ENCODE measurements at regions not wholly inside any gene's neighbourhood (a gene's known extent, or its start where the extent isn't known, plus 50 kb on each side); places are given as distances from the start of the nearest gene placed in this dataset.
"Not testable (repeated sequence)": the region's sequence is repeated elsewhere in the genome, so short reads cannot be mapped to it uniquely, and the experiment has no call there.

DNA sequence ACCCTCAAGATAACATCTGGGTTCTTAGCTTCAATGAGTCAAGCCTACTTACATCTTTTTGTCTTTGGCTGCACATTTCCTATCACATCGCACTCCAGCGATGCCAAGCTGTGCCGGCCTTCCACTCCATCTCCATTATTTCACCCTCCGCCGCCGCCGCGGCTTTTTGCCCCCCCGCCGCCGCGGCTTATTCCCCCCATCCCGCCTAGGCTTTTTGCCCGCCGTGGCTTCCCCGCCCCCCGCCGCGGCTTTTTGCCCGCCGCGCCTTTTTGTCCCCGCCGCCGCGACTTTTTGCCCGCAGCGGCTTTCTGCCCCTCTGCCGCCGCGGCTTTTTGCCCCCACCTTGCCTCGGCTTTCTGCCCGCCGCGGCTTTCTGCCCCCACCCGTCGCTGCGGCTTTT, 50.8 kb downstream of the PPIAL4E start:
- no CpG with 5 or more reads among the region's 38 CpGs for WGBS, 2 donors
- DNase-seq (ENCODE audit: low spot score in 2 of 2), result peak in 1 of 2 donors; percentile 36
- H3K4me3 ChIP-seq (ENCODE audit: low read depth, poor library complexity, severe bottlenecking); intact Hi-C loops (cut with DNase I; ENCODE audit: low total_unique reads): not testable (repeated sequence)

Data from lower leg skin (tissue), 3 donors.